HK-2 (cell line): ENCODE measurements at regions not wholly inside any gene's neighbourhood (a gene's known extent, or its start where the extent isn't known, plus 50 kb on each side); places are given as distances from the start of the nearest gene placed in this dataset.
"Not testable (repeated sequence)": the region's sequence is repeated elsewhere in the genome, so short reads cannot be mapped to it uniquely, and the experiment has no call there.

Experiments used
- DNase-seq: peaks from one replicate; pipeline ENCODE4 v3.0.0-alpha.2; 2018; ENCODE audit not compliant: unreplicated experiment

DNA sequence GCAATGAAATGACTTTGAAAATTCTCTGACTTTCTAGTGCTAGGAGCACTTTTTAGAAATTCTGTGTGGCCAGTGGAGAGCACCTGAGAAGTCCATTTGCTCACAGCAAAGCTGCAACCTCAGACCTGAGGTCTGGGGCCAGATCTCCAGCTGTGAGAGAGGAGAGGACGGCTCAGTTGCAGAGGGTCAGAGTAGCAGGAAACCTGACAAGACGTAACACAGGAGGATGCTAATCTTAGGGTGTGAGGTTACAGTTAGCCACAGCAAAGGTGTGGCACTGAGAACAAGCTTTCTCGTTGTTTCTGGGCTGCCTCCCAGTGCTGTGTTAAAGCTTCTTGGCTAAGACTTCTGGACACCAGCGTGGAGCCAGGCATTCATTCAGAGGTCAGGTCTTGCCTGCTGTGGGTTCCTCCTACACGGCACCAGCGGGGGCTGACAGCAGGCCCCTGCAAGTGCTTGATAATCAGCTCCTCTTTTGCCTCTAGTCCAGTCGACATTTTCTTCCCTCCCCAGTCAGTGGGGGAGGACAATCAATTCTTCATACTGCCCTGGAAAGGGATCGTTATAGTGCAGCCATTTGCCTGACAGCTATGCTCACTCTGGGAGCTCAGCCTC lies 435.4 kb upstream of the DPP6 start:
- DNase-seq: no peak

DNA sequence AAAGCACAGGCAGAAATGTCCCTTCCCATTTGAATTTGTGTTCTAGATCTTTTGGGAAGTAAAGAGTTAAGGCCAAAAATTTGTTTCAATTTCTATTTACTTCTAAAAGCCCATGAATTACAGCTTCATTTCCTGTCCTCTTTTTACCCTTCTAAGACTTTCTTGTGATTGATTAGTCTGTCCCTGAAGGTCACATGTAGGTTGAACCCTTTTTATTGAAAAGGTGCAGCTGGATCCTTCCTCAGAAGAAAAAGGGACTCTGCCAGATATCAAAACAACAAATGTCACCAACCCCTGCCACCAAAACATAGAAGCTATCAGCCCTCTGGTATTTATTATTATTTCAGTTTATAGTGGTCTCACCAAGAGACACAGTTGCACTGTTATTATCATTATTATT lies 424.9 kb upstream of the DPP6 start:
- no peak for DNase-seq

- DNase-seq: no peak
Measured at GRCh38 chr7:153628406-153628805, 423.8 kb upstream of the DPP6 start.

DNA sequence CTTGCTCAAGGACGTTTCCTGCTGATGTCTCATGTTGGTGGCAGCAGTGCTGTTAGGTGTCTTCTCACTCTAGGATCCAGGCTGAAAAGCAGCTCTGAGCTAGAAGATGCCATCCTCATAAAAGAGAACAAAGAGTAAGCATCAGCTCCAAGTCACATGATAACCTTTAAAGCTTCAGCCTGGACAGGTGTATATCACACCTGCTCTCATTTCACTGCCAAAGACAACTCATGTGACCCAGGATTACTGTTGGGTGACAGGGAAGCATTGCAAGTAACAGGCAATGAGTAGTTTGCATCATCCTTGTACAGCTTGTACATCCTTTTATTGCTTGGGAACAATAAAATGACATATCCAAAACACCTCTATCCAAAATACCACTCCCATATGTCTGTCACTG lies 423.4 kb upstream of the DPP6 start:
- no peak for DNase-seq

DNA sequence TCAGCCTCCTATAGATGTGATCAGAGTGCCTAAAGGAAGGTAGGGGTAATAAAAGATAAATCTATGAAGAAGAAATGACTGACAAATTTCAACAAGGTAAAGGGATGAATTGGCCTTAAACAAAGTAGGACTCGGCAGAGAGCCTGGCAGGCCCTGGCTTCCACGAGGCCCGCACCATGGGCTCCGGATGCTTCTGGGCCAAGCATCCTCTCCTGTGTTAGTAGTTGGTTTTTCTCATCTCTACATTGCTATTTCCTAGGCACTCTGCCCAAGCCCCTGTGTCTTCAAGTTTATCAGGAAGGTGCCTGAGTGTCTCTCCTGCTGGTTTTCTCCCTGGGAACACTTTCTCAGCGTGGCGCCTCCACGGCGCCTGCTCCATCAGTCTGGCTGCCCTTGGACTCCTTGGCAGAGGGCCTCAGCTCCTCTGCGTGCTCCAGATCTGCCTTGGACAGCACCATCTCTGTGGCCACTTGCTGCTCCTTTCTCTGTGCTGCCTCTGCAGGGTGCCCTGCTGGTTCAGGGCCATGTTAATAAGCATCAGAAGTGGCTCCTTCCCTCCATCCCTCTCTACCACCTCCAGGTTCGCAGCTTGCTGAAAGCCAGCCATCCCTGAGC lies 413.3 kb upstream of the DPP6 start:
- DNase-seq: no peak

- no peak for DNase-seq
Measured at GRCh38 chr7:153640586-153640985, 411.6 kb upstream of the DPP6 start.

DNA sequence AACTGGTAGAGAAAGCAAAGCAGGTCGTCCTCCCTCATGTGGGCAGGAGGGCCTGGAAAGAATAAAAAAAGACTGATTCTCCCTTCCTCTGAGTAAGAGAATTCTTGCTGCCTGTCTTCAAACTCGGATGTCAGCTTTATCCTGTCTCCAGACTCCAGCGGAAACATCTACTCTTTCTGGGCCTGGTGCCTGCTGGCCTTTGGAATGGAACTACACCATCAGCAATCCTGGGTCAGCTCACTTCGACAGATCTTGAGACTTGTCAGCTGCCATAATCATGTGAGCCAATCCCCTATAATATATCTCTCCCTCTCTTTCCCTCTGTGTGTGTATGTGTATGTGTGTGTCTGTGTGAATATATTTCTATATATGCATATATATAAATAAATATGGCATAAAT lies 411.0 kb upstream of the DPP6 start:
- no peak for DNase-seq

DNA sequence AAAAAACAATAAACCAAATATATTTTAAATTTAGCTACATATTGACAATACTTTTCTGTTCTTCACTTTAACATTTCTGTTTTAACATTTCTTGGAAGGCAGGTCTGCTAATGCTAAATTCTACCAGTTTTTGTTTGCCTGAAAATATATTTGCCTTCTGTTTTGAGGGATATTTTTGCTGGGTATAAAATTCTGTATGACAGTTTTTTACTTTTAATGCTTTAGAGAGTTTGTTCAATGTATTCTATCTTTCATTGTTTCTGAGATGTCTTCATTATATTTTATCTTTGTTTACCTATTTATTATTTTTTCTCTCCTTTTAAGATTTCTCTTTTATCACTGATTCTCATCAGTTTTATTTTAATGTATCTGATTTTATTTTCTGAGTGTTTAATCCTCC lies 409.2 kb upstream of the DPP6 start:
- DNase-seq: no peak

- DNase-seq: no peak
Measured at GRCh38 chr7:153657182-153657800, 394.9 kb upstream of the DPP6 start.

DNA sequence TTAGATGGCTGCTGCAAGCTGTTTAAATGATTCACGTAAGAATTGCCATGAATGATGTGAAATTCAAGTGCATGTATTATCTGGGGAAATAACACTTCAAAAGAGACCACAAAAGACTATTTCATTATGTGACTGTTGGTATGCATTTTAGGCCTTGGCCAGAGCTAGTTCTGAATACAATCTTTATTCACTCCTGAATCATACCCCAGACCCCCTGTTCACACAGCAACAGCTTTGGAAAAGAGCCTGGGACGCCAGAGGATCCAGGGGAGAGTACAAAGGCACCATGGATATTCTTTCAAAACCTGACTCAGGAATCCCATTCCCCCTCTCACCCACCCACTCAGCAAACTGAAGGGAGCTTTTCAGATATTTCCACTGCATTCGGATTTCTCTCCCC lies 377.1 kb upstream of the DPP6 start:
- DNase-seq: no peak

DNA sequence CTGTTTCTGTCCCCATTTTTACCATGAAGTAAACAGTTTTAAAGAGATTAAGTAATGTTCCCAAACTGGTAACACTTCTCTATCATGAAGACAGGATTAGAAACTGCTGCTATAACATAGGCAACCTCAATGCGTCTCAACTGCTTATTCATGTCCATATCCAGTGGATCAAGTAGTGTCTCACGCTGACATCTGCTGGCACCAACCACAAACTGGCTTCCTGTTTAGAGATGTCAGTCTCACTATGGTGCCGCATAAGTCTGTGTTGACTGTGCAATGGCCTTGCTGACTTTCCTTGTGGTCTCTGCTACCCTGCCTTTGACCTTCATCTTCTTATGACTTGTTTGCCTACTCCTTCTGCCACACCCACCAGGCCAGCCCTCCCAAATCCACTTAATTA lies 369.6 kb upstream of the DPP6 start:
- DNase-seq: no peak

- DNase-seq: no peak
Measured at GRCh38 chr7:153696242-153696641, 356.0 kb upstream of the DPP6 start.

DNA sequence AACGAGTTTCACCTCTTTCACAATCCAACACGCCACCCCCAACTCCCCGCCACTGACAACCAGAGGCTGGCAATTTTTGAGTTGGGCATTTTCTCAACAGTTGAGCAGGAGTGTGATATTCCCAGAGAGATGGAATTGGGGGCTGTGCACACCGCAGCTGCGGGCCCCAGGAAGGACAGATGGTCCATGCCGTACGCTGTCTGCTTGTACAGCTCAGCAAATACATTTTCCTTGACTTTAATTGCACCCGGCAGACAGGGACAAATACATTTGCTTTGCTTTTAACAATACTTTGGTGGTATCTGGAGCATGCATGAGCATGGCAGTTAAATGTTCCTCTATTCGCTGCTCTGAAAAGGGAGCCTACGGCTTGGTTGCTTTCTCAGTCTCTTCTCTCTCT lies 354.2 kb upstream of the DPP6 start:
- DNase-seq: no peak

DNA sequence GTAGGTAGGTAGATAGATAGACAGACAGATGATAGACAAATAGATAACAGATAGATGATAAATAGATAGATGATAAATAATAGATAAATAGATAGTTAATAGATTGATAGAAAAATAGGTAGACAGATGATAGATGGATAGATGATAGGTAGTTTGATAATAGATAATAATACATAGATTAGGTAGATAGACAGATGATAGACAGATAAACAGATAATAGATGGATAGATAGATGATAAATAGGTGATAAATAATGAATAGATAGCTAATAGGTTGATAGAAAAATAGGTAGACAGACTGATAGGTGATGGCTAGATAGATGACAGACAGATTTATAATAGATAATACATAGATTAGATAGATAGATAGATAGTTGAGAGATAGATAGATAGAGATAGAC lies 350.5 kb upstream of the DPP6 start:
- no peak for DNase-seq

GRCh38 chr7:153723892-153724291 lies 328.3 kb upstream of the DPP6 start:
- DNase-seq: not testable (repeated sequence)

DNA sequence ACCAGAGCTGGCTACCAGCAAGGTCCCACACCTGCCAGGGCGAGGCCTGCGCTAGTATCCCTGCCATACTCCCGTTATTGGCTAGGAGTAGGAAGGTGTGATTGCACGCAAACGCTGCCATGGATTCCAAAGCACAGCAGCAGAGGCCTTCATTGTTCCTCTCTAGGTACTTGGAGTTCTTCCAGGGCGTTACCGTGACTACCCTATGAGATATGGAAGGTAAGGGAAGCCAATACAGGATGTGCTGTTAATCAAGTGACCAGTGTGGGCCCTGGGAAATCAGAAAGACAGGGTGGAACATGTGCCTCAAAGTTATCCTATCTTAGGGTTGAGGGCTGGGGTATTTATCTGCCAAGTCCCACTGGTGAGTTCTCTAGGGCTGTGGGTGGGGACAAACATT lies 320.7 kb upstream of the DPP6 start:
- DNase-seq: not testable (repeated sequence)

DNA sequence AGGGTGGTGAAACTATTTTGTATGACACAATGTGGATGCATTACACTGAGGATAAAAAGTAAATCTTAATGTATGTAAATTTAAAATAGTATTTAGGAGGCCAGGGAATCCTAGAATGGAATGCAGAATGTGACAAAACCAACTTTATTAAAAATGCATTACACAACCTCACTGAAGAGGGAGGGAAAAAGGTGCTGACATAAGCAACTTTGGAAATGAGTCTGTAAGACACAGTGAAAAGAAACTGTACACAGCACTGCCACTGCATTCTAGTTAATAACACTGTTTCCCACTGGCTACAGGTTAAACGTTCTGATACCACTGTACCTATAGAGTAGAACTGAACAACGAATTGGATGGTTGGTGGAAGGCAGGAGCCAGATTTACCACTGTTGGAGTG lies 308.8 kb upstream of the DPP6 start:
- not testable (repeated sequence) for DNase-seq

DNA sequence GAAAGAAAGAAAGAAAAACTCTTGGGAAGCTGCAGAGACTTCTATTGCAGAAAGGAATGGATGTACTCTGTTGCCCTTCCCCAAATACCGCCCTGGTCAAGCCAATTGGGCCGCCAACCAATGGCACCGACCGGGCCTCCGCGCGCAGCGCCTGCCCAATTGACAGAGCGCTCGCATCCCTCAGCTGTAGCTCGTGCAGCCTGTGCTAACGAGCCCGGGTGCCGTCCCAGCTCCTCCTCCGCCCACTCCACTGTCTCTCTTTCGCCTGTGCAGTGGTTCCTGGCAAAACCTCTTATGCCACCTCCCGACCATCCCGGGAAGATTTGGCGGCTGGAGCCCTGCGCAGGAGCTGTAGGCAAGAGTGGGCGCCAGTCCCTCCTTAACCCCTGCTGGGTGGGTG lies 304.2 kb upstream of the DPP6 start:
- not testable (repeated sequence) for DNase-seq

DNA sequence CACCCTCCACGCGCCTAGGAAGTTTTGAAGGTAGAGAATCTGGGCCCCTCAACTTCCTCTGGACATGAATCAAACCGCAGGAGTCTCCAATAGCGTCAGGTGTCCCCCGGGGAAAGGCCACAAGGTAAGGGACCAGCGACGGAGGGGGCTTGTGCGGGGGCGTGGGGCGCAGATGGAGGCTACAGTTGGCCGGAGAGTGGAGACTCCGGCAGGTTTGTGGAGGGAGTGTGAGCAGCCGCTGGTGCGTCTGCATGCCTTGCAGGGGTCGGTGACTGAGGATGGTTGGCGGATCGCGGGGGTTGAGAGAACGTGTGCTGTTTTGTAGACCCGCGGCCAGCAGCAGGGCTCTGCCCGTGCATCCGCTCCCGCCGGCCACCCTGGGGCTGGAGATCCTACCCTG lies 303.3 kb upstream of the DPP6 start:
- not testable (repeated sequence) for DNase-seq

DNA sequence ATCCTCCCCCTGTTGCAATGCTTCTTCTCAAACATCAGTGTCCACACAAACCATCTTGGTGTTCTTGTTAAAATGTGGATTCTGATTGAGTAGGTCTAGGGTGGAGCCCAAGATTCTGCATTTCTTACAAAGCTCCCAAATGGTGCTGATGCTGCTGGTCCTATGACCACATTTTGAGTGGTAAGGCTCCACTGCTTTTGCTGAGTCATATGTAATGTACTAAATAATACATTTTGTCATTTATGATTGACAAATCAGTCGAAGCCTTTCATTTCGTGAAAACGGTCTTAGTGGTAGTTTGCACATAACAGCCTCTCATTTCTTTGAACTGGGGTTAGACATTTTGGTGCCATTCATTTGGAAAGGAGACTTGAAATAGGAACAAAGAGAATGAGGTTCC lies 286.3 kb upstream of the DPP6 start:
- DNase-seq: not testable (repeated sequence)

DNA sequence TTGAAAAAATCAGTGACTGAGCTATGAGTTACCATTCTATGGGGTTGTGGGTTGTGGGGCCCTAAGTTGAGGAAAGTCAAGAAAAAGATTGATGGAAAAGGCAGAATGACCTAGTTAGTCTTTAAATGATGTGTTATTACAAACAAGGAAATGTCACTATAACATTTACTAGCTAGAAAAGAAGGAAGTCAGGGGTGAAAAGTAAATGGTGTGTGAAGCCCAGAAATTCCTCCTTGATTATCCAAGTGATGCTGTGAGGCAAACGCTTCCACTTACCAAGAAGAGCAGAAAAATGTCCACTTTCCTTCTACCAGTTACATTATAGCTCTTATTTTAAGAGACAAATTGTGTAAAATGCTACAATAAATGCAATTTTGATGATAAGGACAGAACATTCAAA lies 285.3 kb upstream of the DPP6 start:
- not testable (repeated sequence) for DNase-seq

DNA sequence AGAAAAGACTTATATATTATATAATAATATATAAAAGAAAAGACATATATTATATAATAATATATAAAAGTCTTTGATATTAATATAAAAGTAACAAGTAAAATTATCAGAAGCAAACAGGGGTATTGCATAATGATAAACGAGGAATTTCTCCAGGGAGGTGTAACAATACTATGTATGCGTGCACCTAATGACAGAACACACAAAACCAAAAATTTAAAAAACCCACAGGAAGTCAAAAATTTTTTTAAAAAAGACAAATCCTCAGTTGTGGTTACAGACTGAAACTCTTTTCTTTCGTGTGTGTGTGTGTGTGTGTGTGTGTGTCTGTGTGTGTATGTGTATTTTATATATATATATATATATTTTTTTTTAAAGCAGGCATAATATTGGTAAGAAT lies 279.2 kb upstream of the DPP6 start:
- no peak for DNase-seq

DNA sequence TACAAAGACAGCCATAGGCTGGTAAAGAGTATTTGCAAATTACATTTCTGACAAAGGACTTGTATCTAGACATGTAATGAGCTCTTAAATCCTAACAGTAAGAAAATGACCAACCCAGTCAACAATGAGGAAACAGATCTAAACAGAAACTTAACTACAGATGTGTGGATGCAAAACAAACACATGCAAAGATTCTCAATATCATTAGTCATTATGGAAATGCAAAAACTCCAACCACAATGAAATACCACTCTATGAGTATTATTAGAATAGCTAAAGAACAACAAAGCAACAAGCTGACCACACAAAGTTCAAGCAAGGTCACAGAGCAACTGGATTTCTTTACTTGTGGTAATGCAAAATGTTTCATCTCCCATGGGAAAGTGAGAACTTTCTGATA lies 275.3 kb upstream of the DPP6 start:
- not testable (repeated sequence) for DNase-seq

DNA sequence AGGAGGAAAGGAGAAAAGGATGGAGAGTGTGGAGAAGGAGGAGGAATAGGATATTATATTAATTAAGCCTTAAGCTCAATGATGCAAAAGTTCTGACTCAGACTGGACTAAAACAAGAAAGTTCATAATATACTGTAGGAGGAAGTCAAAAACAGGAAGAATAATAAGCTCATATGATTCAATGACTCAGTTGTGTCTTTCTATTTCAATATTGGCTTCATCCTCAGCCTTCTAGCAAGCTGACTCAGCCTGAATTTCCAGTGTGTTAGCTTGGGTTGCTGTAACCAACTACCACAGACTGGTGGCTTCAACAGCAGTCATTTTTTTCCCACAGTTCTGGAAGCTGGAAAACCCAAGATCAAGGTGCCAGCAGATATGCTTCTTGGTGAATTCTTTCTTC lies 254.8 kb upstream of the DPP6 start:
- not testable (repeated sequence) for DNase-seq
